ENCODE measurements at regions not wholly inside any gene's neighbourhood (a gene's known extent, or its start where the extent isn't known, plus 50 kb on each side); places are given as distances from the start of the nearest gene placed in this dataset.
"Not testable (repeated sequence)": the region's sequence is repeated elsewhere in the genome, so short reads cannot be mapped to it uniquely, and the experiment has no call there.

GRCh38 chr14:48319823-48320222 is 644.4 kb upstream of the MDGA2 start:
- no peak for DNase-seq (ENCODE audit: low read depth in 2 of 2)
- no peak overlapping the region for H3K4me3 ChIP-seq (replicated peaks in 1 of 2; ENCODE audit: low read depth in 2 of 2, low read length in 2 of 2)
- TF ChIP-seq CTCF (IDR thresholded peaks at IDR 0.05; ENCODE audit: low read depth, low read length): no peak

GRCh38 chr14:48304729-48305128 is 629.3 kb upstream of the MDGA2 start:
- no peak for DNase-seq (ENCODE audit: low read depth in 2 of 2)
- H3K4me3 ChIP-seq (replicated peaks in 1 of 2; ENCODE audit: low read depth in 2 of 2, low read length in 2 of 2): no peak overlapping the region
- no peak for TF ChIP-seq CTCF (IDR thresholded peaks at IDR 0.05; ENCODE audit: low read depth, low read length)

- H3K4me3 ChIP-seq (replicated peaks in 1 of 2; ENCODE audit: low read depth in 2 of 2, low read length in 2 of 2): no peak overlapping the region
- no peak for DNase-seq (ENCODE audit: low read depth in 2 of 2)
- no peak for TF ChIP-seq CTCF (IDR thresholded peaks at IDR 0.05; ENCODE audit: low read depth, low read length)
Observed at GRCh38 chr14:48289701-48290100, 614.3 kb upstream of the MDGA2 start.

GRCh38 chr14:48285217-48285616 is 609.8 kb upstream of the MDGA2 start:
- DNase-seq (ENCODE audit: low read depth in 2 of 2); H3K4me3 ChIP-seq (replicated peaks in 1 of 2; ENCODE audit: low read depth in 2 of 2, low read length in 2 of 2): not testable (repeated sequence)

- no peak for TF ChIP-seq CTCF (IDR thresholded peaks at IDR 0.05; ENCODE audit: low read depth, low read length)
- DNase-seq (ENCODE audit: low read depth in 2 of 2): no peak
- no peak overlapping the region for H3K4me3 ChIP-seq (replicated peaks in 1 of 2; ENCODE audit: low read depth in 2 of 2, low read length in 2 of 2)
Observed at GRCh38 chr14:48275301-48275700, 599.9 kb upstream of the MDGA2 start.

GRCh38 chr14:48274826-48275225 is 599.4 kb upstream of the MDGA2 start:
- no peak overlapping the region for H3K4me3 ChIP-seq (replicated peaks in 1 of 2; ENCODE audit: low read depth in 2 of 2, low read length in 2 of 2)
- DNase-seq (ENCODE audit: low read depth in 2 of 2): no peak
- no peak for TF ChIP-seq CTCF (IDR thresholded peaks at IDR 0.05; ENCODE audit: low read depth, low read length)

- DNase-seq (ENCODE audit: low read depth in 2 of 2); H3K4me3 ChIP-seq (replicated peaks in 1 of 2; ENCODE audit: low read depth in 2 of 2, low read length in 2 of 2): not testable (repeated sequence)
Observed at GRCh38 chr14:48267926-48268325, 592.5 kb upstream of the MDGA2 start.

GRCh38 chr14:48266201-48266600 is 590.8 kb upstream of the MDGA2 start:
- not testable (repeated sequence) for H3K4me3 ChIP-seq (replicated peaks in 1 of 2; ENCODE audit: low read depth in 2 of 2, low read length in 2 of 2); DNase-seq (ENCODE audit: low read depth in 2 of 2)

- no peak for TF ChIP-seq CTCF (IDR thresholded peaks at IDR 0.05; ENCODE audit: low read depth, low read length)
- DNase-seq (ENCODE audit: low read depth in 2 of 2): no peak
- H3K4me3 ChIP-seq (replicated peaks in 1 of 2; ENCODE audit: low read depth in 2 of 2, low read length in 2 of 2): no peak overlapping the region
Observed at GRCh38 chr14:48261436-48261835, 586.0 kb upstream of the MDGA2 start.

- DNase-seq (ENCODE audit: low read depth in 2 of 2): not testable (repeated sequence)
Observed at GRCh38 chr14:48260394-48261295, 585.2 kb upstream of the MDGA2 start.

GRCh38 chr14:48259876-48260275 is 584.5 kb upstream of the MDGA2 start:
- not testable (repeated sequence) for H3K4me3 ChIP-seq (replicated peaks in 1 of 2; ENCODE audit: low read depth in 2 of 2, low read length in 2 of 2); DNase-seq (ENCODE audit: low read depth in 2 of 2)

More at GRCh38 chr14:48260394-48261295, 585.2 kb upstream of the MDGA2 start:
- H3K4me3 ChIP-seq (replicated peaks in 1 of 2; ENCODE audit: low read depth in 2 of 2, low read length in 2 of 2): not testable (repeated sequence)
